HepG2 (cell line): ENCODE measurements at regions not wholly inside any gene's neighbourhood (a gene's known extent, or its start where the extent isn't known, plus 50 kb on each side); places are given as distances from the start of the nearest gene placed in this dataset.

Experiments used
- ATAD3A ChIP-seq: sonication (generic); formaldehyde crosslinking; IDR thresholded peaks from 2 replicates; pipeline ENCODE4 v1.4.0; 2020; ENCODE audit warnings: missing genetic modification reagents
- CBX2 ChIP-seq, 2 experiments: fragments of 200-600 bp in 1 of 2; sonication (generic); formaldehyde crosslinking in 1 of 2; IDR thresholded peaks; 2 replicates each; pipeline versions ENCODE4 v1.7.0 to v1.8.1; 2018 to 2022; ENCODE audit warnings: low read depth in 2 of 2, low read length in 1 of 2, mild to moderate bottlenecking in 1 of 2, missing genetic modification reagents in 1 of 2
- CEBPB ChIP-seq: IDR thresholded peaks from 2 replicates; pipeline ENCODE4 v1.6.1; 2011; ENCODE audit warnings: low read depth, low read length, improper control_type of control experiment, borderline replicate concordance
- EEA1 ChIP-seq: sonication (generic); formaldehyde crosslinking; IDR thresholded peaks from 2 replicates; pipeline ENCODE4 v1.5.1; 2020; ENCODE audit warnings: mild to moderate bottlenecking, missing genetic modification reagents, borderline replicate concordance
- ELF1 ChIP-seq: sonication (generic); formaldehyde crosslinking; IDR thresholded peaks from 2 replicates; pipeline ENCODE4 v1.4.0; 2020; ENCODE audit warnings: missing genetic modification reagents
- GATAD2A ChIP-seq: IDR thresholded peaks from 2 replicates; pipeline ENCODE4 v1.6.1; 2016
- GPN1 ChIP-seq: sonication (generic); formaldehyde crosslinking; IDR thresholded peaks from 2 replicates; pipeline ENCODE4 v1.5.1; 2020; ENCODE audit warnings: missing genetic modification reagents, borderline replicate concordance
- GZF1 ChIP-seq: sonication (generic); formaldehyde crosslinking; IDR thresholded peaks from 2 replicates; pipeline ENCODE4 v1.5.1; 2020; ENCODE audit warnings: mild to moderate bottlenecking, missing genetic modification reagents
- HNRNPL ChIP-seq: fragments of 200-400 bp; formaldehyde crosslinking; IDR thresholded peaks from 2 replicates; pipeline ENCODE4 v1.6.1; 2017; ENCODE audit warnings: mild to moderate bottlenecking, low read depth, low read length
- HOXD1 ChIP-seq: sonication (generic); formaldehyde crosslinking; IDR thresholded peaks from 2 replicates; pipeline ENCODE4 v1.5.0; 2020; ENCODE audit warnings: missing genetic modification reagents
- JUN ChIP-seq: sonication (generic); formaldehyde crosslinking; IDR thresholded peaks from 2 replicates; pipeline ENCODE4 v1.4.0; 2020; ENCODE audit warnings: mild to moderate bottlenecking, missing genetic modification reagents
- MAFK ChIP-seq, 2 experiments: IDR thresholded peaks in 1 of 2; conservative IDR thresholded peaks in 1 of 2; 2 replicates each; pipeline ENCODE4 v1.6.1; 2011; ENCODE audit warnings: improper control_type of control experiment in 2 of 2, low read length in 2 of 2
- PRMT3 ChIP-seq: sonication (generic); formaldehyde crosslinking; IDR thresholded peaks from 2 replicates; pipeline ENCODE4 v1.8.1; 2022; ENCODE audit warnings: low read depth, mild to moderate bottlenecking, moderate library complexity, missing genetic modification reagents, borderline replicate concordance
- RBM39 ChIP-seq: fragments of 200-400 bp; formaldehyde crosslinking; IDR thresholded peaks from one replicate; pipeline ENCODE4 v1.6.1; 2018; ENCODE audit warnings: antibody characterized with exemption, mild to moderate bottlenecking, low read depth, low read length; ENCODE audit not compliant: poor library complexity, severe bottlenecking
- SALL1 ChIP-seq: sonication (generic); formaldehyde crosslinking; IDR thresholded peaks from 2 replicates; pipeline ENCODE4 v1.8.0; 2022; ENCODE audit warnings: mild to moderate bottlenecking, missing genetic modification reagents
- TBX2 ChIP-seq: sonication (generic); formaldehyde crosslinking; IDR thresholded peaks from 2 replicates; pipeline ENCODE4 v1.5.0; 2020; ENCODE audit warnings: missing genetic modification reagents, mild to moderate bottlenecking, borderline replicate concordance
- ZKSCAN1 ChIP-seq: fragments of 150-350 bp; IDR thresholded peaks from 2 replicates; pipeline ENCODE4 v1.6.1; 2014; ENCODE audit warnings: low read length
- ZNF274 ChIP-seq: sonication (generic); formaldehyde crosslinking; IDR thresholded peaks from 2 replicates; pipeline ENCODE4 v1.5.1; 2020; ENCODE audit warnings: mild to moderate bottlenecking, missing genetic modification reagents
- ZNF335 ChIP-seq: sonication (generic); formaldehyde crosslinking; IDR thresholded peaks from 2 replicates; pipeline ENCODE4 v1.4.0; 2020; ENCODE audit warnings: missing genetic modification reagents
- ZNF382 ChIP-seq: sonication (generic); formaldehyde crosslinking; IDR thresholded peaks from 2 replicates; pipeline ENCODE4 v1.5.0; 2020; ENCODE audit warnings: missing genetic modification reagents, mild to moderate bottlenecking, borderline replicate concordance
- ZNF432 ChIP-seq: sonication (generic); formaldehyde crosslinking; IDR thresholded peaks from 2 replicates; pipeline ENCODE4 v1.5.0; 2020; ENCODE audit warnings: missing genetic modification reagents, mild to moderate bottlenecking, borderline replicate concordance
- ZNF609 ChIP-seq: sonication (generic); formaldehyde crosslinking; IDR thresholded peaks from 2 replicates; pipeline ENCODE4 v1.4.0; 2020; ENCODE audit warnings: mild to moderate bottlenecking, missing genetic modification reagents, borderline replicate concordance
- ZSCAN12 ChIP-seq: sonication (generic); formaldehyde crosslinking; IDR thresholded peaks from 2 replicates; pipeline ENCODE4 v1.9.0; 2021; ENCODE audit warnings: mild to moderate bottlenecking, missing genetic modification reagents
- TF ChIP-seq, protein P1 (sequence below): sonication (generic); formaldehyde crosslinking; IDR thresholded peaks from 2 replicates; pipeline ENCODE4 v1.9.0; 2021; ENCODE audit warnings: missing genetic modification reagents, mild to moderate bottlenecking, borderline replicate concordance
- TF ChIP-seq, protein P2 (sequence below): IDR thresholded peaks from 2 replicates; pipeline ENCODE4 v1.6.1; 2016; ENCODE audit warnings: missing biosample characterization, missing genetic modification reagents, low read depth

- TF ChIP-seq GZF1 (CRISPR knock-in tag) (no peak), CEBPB (peak; percentile 79; the same call in 1 of the 2 replicates), ZNF432 (CRISPR knock-in tag) (no peak), CBX2 (IDR thresholded peaks at IDR 0.05; ENCODE audit: low read depth, low read length) (no peak), CBX2 (CRISPR knock-in tag; IDR thresholded peaks at IDR 0.05; ENCODE audit: low read depth) (no peak), JUN (CRISPR knock-in tag) (no peak), SALL1 (CRISPR knock-in tag) (no peak), ZKSCAN1 (no peak), GPN1 (CRISPR knock-in tag) (no peak), RBM39 (no peak), ZNF274 (CRISPR knock-in tag) (no peak), HNRNPL (0 out of 2 replicates have a peak, but pooled peaks have one; percentile 24), HOXD1 (CRISPR knock-in tag) (no peak), EEA1 (no peak), ATAD3A (CRISPR knock-in tag) (no peak), GATAD2A (CRISPR knock-in tag) (peak; percentile 73), ZSCAN12 (CRISPR knock-in tag) (no peak), MAFK (conservative IDR thresholded peaks at IDR 0.05 in 1 of 2, IDR thresholded peaks at IDR 0.05 in 1 of 2; ENCODE audit: low read length in 2 of 2) (peak; percentile 15 to 17; a peak in 1 of 4 replicates), ELF1 (CRISPR knock-in tag) (no peak), ZNF335 (no peak), ZNF382 (no peak), ZNF609 (no peak), TBX2 (CRISPR knock-in tag) (peak; percentile 24; the same call in 1 of the 2 replicates), PRMT3 (CRISPR knock-in tag) (no peak)
- TF ChIP-seq, protein P1, sequence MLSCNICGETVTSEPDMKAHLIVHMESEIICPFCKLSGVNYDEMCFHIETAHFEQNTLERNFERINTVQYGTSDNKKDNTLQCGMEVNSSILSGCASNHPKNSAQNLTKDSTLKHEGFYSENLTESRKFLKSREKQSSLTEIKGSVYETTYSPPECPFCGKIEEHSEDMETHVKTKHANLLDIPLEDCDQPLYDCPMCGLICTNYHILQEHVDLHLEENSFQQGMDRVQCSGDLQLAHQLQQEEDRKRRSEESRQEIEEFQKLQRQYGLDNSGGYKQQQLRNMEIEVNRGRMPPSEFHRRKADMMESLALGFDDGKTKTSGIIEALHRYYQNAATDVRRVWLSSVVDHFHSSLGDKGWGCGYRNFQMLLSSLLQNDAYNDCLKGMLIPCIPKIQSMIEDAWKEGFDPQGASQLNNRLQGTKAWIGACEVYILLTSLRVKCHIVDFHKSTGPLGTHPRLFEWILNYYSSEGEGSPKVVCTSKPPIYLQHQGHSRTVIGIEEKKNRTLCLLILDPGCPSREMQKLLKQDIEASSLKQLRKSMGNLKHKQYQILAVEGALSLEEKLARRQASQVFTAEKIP: no peak
- TF ChIP-seq, protein P2, sequence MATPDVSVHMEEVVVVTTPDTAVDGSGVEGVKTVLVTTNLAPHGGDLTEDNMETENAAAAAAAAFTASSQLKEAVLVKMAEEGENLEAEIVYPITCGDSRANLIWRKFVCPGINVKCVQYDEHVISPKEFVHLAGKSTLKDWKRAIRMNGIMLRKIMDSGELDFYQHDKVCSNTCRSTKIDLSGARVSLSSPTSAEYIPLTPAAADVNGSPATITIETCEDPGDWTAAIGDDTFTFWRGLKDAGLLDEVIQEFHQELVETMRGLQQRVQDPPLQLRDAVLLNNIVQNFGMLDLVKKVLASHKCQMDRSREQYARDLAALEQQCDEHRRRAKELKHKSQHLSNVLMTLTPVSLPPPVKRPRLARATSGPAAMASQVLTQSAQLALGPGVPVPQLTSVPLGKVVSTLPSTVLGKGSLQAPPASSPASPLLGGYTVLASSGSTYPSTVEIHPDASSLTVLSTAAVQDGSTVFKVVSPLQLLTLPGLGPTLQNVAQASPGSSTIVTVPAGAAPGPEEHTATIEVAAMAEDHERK (CRISPR knock-in tag): no peak
Observed at GRCh38 chr13:24076109-24076508, 84.4 kb upstream of the SPATA13 start (continued).
